GM23248 (cell line): ENCODE measurements at regions not wholly inside any gene's neighbourhood (a gene's known extent, or its start where the extent isn't known, plus 50 kb on each side); places are given as distances from the start of the nearest gene placed in this dataset.
A peak's percentile ranks its signal among the peaks of the same experiment; 100 is the strongest.

Experiments
- DNase-seq: peaks from one replicate; pipeline ENCODE4 v3.0.0-alpha.2; 2015
- H2AFZ ChIP-seq: fragments of 200-600 bp; sonication (generic); 2 replicates; pipeline ENCODE4 v1.6.1; 2016; ENCODE audit warnings: antibody characterized with exemption
- H3F3A ChIP-seq: fragments of 200-600 bp; sonication (generic); 2 replicates; pipeline ENCODE4 v1.6.1; 2016; ENCODE audit warnings: mild to moderate bottlenecking, antibody characterized with exemption, mixed run types; ENCODE audit not compliant: insufficient read depth
- H3K27ac ChIP-seq: fragments of 200-600 bp; sonication (generic); 2 replicates; pipeline ENCODE4 v1.5.1; 2016; ENCODE audit warnings: mild to moderate bottlenecking
- H3K27me3 ChIP-seq: fragments of 200-600 bp; sonication (generic); replicated peaks from 2 replicates; pipeline ENCODE4 v1.6.1; 2016; ENCODE audit warnings: mild to moderate bottlenecking; ENCODE audit not compliant: insufficient read depth
- H3K36me3 ChIP-seq: fragments of 200-600 bp; sonication (generic); 2 replicates; pipeline ENCODE4 v1.6.1; 2016; ENCODE audit warnings: low read depth, mild to moderate bottlenecking
- H3K4me1 ChIP-seq: fragments of 200-600 bp; sonication (generic); 2 replicates; pipeline ENCODE4 v1.6.1; 2016; ENCODE audit warnings: mild to moderate bottlenecking; ENCODE audit not compliant: insufficient read depth
- H3K4me2 ChIP-seq: fragments of 200-600 bp; sonication (generic); one replicate; pipeline ENCODE4 v1.6.1; 2016; ENCODE audit warnings: mild to moderate bottlenecking; ENCODE audit not compliant: unreplicated experiment
- H3K4me3 ChIP-seq: fragments of 200-600 bp; sonication (generic); 2 replicates; pipeline ENCODE4 v1.5.1; 2016; ENCODE audit warnings: mild to moderate bottlenecking
- H3K79me2 ChIP-seq: fragments of 200-600 bp; sonication (generic); 2 replicates; pipeline ENCODE4 v1.6.1; 2016; ENCODE audit warnings: mild to moderate bottlenecking; ENCODE audit not compliant: insufficient read depth
- H3K9ac ChIP-seq: fragments of 200-600 bp; sonication (generic); 2 replicates; pipeline ENCODE4 v1.6.1; 2016; ENCODE audit warnings: mild to moderate bottlenecking
- H3K9me2 ChIP-seq: fragments of 200-600 bp; sonication (generic); 2 replicates; pipeline ENCODE4 v1.6.1; 2016; ENCODE audit warnings: mixed run types, mild to moderate bottlenecking, moderate library complexity; ENCODE audit not compliant: insufficient read depth
- H3K9me3 ChIP-seq: fragments of 200-600 bp; sonication (generic); one replicate; pipeline ENCODE4 v1.6.1; 2017; ENCODE audit warnings: low read depth
- H4K20me1 ChIP-seq: fragments of 200-600 bp; sonication (generic); 2 replicates; pipeline ENCODE4 v1.6.0; 2016; ENCODE audit not compliant: insufficient read depth
- EZH2 ChIP-seq: fragments of 200-600 bp; sonication (generic); IDR thresholded peaks from 2 replicates; pipeline ENCODE4 v1.6.1; 2018; ENCODE audit warnings: antibody characterized with exemption, mild to moderate bottlenecking; ENCODE audit not compliant: insufficient read depth, poor library complexity, severe bottlenecking
- EZH2phosphoT487 ChIP-seq: fragments of 200-600 bp; sonication (generic); IDR thresholded peaks from 2 replicates; pipeline ENCODE4 v1.6.1; 2018; ENCODE audit warnings: antibody characterized with exemption, moderate library complexity, mild to moderate bottlenecking, low read depth; ENCODE audit not compliant: insufficient read depth
- WGBS, 2 experiments: methylation state at CpG; one replicate each; pipeline ENCODE4 v1.1.6; 2015 to 2017; ENCODE audit warnings: low lambda C conversion rate in 2 of 2, low coverage in 1 of 2; ENCODE audit errors: missing lambda C conversion rate in 2 of 2; 5-methylcytosine and 5-hydroxymethylcytosine counted together
- in situ Hi-C: fragments of 300-500 bp; cut with MboI; formaldehyde crosslinking; loops from 2 replicates; pipeline ENCODE4 v1.15.0; 2020

DNA sequence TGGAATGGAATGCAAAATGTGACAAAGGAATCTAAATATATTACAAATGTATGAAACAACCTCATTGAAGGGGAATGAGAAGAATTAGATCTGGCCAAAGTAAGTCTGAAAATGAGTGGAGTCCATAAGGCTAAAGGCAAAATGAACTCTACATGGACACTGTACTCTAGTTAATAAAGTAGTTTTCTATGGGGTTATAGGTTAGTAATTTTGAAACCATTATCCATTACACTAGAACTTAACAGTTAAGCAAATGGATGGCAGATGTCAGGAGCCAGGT is 222.1 kb downstream of the NUAK1 start:
- no peak overlapping the region for H3K27ac ChIP-seq
- TF ChIP-seq EZH2 (no peak), EZH2phosphoT487 (no peak)
- no peaks in the 10 kb centered on the region for H3K27me3 ChIP-seq
- H3K4me1 ChIP-seq = peaks cover 14% of the 10 kb centered on the region
- H2AFZ ChIP-seq = 0 out of 2 replicates have a peak overlapping the region, but pooled peaks have one; percentile 2
- in situ Hi-C loops = no loop called here
- DNase-seq = no peak
- H3F3A ChIP-seq = peaks cover 9% of the 10 kb centered on the region; the same call in 1 of the 2 replicates
- H3K36me3 ChIP-seq = no peaks in the 10 kb centered on the region
- H3K9me3 ChIP-seq = no peaks in the 10 kb centered on the region
- H3K4me2 ChIP-seq = peak overlapping the region; percentile 16
- H3K4me3 ChIP-seq = no peak overlapping the region
- no peaks in the 10 kb centered on the region for H3K79me2 ChIP-seq
- H3K9ac ChIP-seq = no peak overlapping the region
- H3K9me2 ChIP-seq = peaks cover 2% of the 10 kb centered on the region; the same call in 1 of the 2 replicates
- no peaks in the 10 kb centered on the region for H4K20me1 ChIP-seq

DNA sequence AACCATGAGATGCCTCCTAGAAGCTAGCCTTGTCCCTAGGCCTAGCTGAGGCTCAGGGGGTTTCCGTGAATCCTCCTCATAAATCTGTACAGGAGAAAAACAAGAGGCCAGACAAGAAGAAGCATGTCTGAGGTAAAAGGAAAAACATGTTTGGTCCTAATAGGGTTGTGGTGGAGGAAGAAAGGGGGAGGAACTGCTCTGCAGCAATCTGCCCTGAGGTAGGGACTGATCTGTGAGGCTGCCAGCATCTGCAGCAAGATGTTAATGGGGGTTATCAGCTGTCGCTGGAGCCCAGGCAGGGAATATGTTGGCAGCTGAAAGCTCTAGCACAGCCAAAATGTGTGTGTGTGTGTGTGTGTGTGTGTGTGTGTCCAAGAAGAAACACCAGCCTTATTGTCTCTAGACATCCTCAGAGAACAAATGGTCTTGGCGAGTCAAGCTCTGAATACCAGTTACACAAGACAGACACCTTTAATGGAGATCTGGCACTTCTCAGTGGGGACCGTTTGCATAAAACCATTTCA is 218.5 kb downstream of the NUAK1 start:
- Histone ChIP-seq H3K79me2 (no peaks in the 10 kb centered on the region), H3K4me3 (no peak overlapping the region), H3K27me3 (no peaks in the 10 kb centered on the region), H3K4me1 (peaks cover 28% of the 10 kb centered on the region), H3F3A (peaks cover 15% of the 10 kb centered on the region), H2AFZ (no peak overlapping the region), H3K9ac (no peak overlapping the region), H3K4me2 (no peak overlapping the region), H3K36me3 (no peaks in the 10 kb centered on the region), H3K9me3 (no peaks in the 10 kb centered on the region), H3K27ac (no peak overlapping the region), H4K20me1 (no peaks in the 10 kb centered on the region), H3K9me2 (peaks cover 2% of the 10 kb centered on the region; the same call in 1 of the 2 replicates)
- no peak for DNase-seq
- 78 to 80% methylated on average over 4 of the region's 4 CpGs for WGBS, 2 experiments
- in situ Hi-C loops = no loop called here
- no peak for TF ChIP-seq EZH2
- no peak for TF ChIP-seq EZH2phosphoT487

GRCh38 chr12:105921055-105921454 is 217.7 kb downstream of the NUAK1 start:
- Histone ChIP-seq H3K9me3 (no peaks in the 10 kb centered on the region), H3K79me2 (no peaks in the 10 kb centered on the region), H3K9ac (no peak overlapping the region), H3K27me3 (no peaks in the 10 kb centered on the region), H2AFZ (no peak overlapping the region), H4K20me1 (no peaks in the 10 kb centered on the region), H3K36me3 (no peaks in the 10 kb centered on the region), H3K4me2 (no peak overlapping the region), H3K9me2 (peaks cover 2% of the 10 kb centered on the region; the same call in 1 of the 2 replicates), H3K27ac (no peak overlapping the region), H3K4me1 (peaks cover 27% of the 10 kb centered on the region), H3K4me3 (no peak overlapping the region), H3F3A (peaks cover 14% of the 10 kb centered on the region)
- no peak for DNase-seq
- in situ Hi-C loops = no loop called here
- TF ChIP-seq EZH2phosphoT487 (no peak), EZH2 (no peak)
- 73 to 96% methylated on average over 1 of the region's 1 CpG for WGBS, 2 experiments

DNA sequence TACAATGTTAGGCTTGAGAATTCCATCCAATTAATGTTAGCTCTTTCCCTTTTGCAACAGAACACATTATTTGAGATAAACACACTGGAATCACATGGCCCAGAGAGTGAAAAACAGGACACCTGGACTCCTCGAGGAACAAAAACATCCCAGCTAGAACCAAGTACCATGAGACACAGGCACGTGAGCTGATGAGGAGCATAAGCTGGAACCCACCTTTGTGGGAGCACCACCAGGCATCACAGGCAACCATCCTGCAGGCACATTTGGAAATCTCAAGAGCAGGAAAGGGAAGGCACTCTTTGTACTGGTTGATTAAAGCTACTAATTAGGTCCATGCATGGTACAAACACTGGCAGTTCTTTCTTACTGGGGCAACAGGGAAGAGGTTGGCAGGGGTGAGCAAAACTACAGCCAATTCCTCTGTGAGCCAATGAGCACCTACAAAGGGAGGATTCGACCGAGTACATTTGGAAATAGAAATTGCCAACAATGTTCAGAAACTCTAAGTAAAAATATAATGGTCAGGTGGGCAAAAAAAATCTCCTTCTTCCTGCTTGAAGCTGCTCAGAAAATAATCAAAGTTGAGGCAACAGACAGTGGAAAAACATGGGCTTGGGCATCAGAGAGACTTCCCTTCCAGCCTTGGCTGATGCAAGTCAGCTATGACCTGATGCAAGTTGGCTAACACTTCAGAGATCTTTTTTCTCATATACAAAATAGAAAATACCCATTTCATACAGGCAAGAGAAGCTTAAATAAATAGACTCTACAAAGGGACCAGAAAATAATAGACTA is 216.7 kb downstream of the NUAK1 start:
- H3K4me3 ChIP-seq = no peak overlapping the region
- H3K79me2 ChIP-seq = no peaks in the 10 kb centered on the region
- no peaks in the 10 kb centered on the region for H3K9me3 ChIP-seq
- H4K20me1 ChIP-seq = no peaks in the 10 kb centered on the region
- peaks cover 6% of the 10 kb centered on the region; the same call in 1 of the 2 replicates for H3F3A ChIP-seq
- TF ChIP-seq EZH2phosphoT487 = no peak
- no peaks in the 10 kb centered on the region for H3K36me3 ChIP-seq
- WGBS, 2 experiments = 75 to 77% methylated on average over 4 of the region's 4 CpGs
- 0 out of 2 replicates have a peak, but pooled peaks cover 2% of the 10 kb centered on the region for H3K9me2 ChIP-seq
- peak overlapping the region; percentile 32 for H3K27ac ChIP-seq
- in situ Hi-C loops = no loop called here
- H3K9ac ChIP-seq = no peak overlapping the region
- peak; percentile 53 for DNase-seq
- H3K4me2 ChIP-seq = peak overlapping the region; percentile 23
- H3K4me1 ChIP-seq = peaks cover 17% of the 10 kb centered on the region
- no peak overlapping the region for H2AFZ ChIP-seq
- H3K27me3 ChIP-seq = no peaks in the 10 kb centered on the region
